Activated naive CD4-positive, alpha-beta T cell treated with anti-CD3 and anti-CD28 coated beads, Interleukin-2, amount 50 U/mL, for 16 hours (primary cell): ENCODE measurements at regions not wholly inside any gene's neighbourhood (a gene's known extent, or its start where the extent isn't known, plus 50 kb on each side); places are given as distances from the start of the nearest gene placed in this dataset.

Experiments used
- DNase-seq: peaks from one replicate; pipeline ENCODE4 v3.0.0-alpha.2; 2020

GRCh38 chr2:67625690-67626475 is 228.8 kb downstream of the ETAA1 start:
- DNase-seq = no peak

GRCh38 chr2:67626656-67627055 is 229.5 kb downstream of the ETAA1 start:
- no peak for DNase-seq

- no peak for DNase-seq
Measured at GRCh38 chr2:67627456-67628207, 230.5 kb downstream of the ETAA1 start.

GRCh38 chr2:67628892-67629291 is 231.8 kb downstream of the ETAA1 start:
- no peak for DNase-seq

GRCh38 chr2:67631483-67631882 is 234.3 kb downstream of the ETAA1 start:
- DNase-seq = no peak

GRCh38 chr2:67633212-67633856 is 236.2 kb downstream of the ETAA1 start:
- no peak for DNase-seq

- no peak for DNase-seq
Measured at GRCh38 chr2:67638146-67638545, 241.0 kb downstream of the ETAA1 start.

- DNase-seq = no peak
Measured at GRCh38 chr2:67641312-67642045, 244.3 kb downstream of the ETAA1 start.

- no peak for DNase-seq
Measured at GRCh38 chr2:67642046-67642382, 244.9 kb downstream of the ETAA1 start.

GRCh38 chr2:67642961-67643360 is 245.8 kb downstream of the ETAA1 start:
- DNase-seq = no peak

GRCh38 chr2:67645280-67646138 is 248.4 kb downstream of the ETAA1 start:
- DNase-seq = no peak

GRCh38 chr2:67646714-67647333 is 249.7 kb downstream of the ETAA1 start:
- DNase-seq = no peak

- DNase-seq = no peak
Measured at GRCh38 chr2:67649331-67650261, 252.5 kb downstream of the ETAA1 start.

- no peak for DNase-seq
Measured at GRCh38 chr2:67650291-67651133, 253.4 kb downstream of the ETAA1 start.

- DNase-seq = no peak
Measured at GRCh38 chr2:67651565-67651964, 254.4 kb downstream of the ETAA1 start.

GRCh38 chr2:67652679-67653078 is 255.5 kb downstream of the ETAA1 start:
- no peak for DNase-seq

GRCh38 chr2:67656875-67657274 is 259.7 kb downstream of the ETAA1 start:
- DNase-seq = no peak

- DNase-seq = no peak
Measured at GRCh38 chr2:67658820-67659219, 261.7 kb downstream of the ETAA1 start.

- no peak for DNase-seq
Measured at GRCh38 chr2:67660015-67660602, 263.0 kb downstream of the ETAA1 start.
